Heart left ventricle (tissue), 16 donors: ENCODE measurements at regions not wholly inside any gene's neighbourhood (a gene's known extent, or its start where the extent isn't known, plus 50 kb on each side); places are given as distances from the start of the nearest gene placed in this dataset.
"Not testable (repeated sequence)": the region's sequence is repeated elsewhere in the genome, so short reads cannot be mapped to it uniquely, and the experiment has no call there.

ENCODE experiments used
- ATAC-seq, 4 donors: fragments of 200-7000 bp; cut with Tn5 transposase; one replicate each; pipeline ENCODE4 v1.9.1; 2020 to 2022; ENCODE audit warnings: moderate library complexity in 4 of 4, mild to moderate bottlenecking in 3 of 4, moderate number of reproducible peaks in 1 of 4
- DNase-seq, 5 donors: peaks; one replicate each; pipeline ENCODE4 v3.0.0-alpha.2; 2020
- H3K27ac ChIP-seq, 12 donors: fragments of 200-600 bp; sonication (generic) in 4 of 12; one replicate each; pipeline versions ENCODE4 v1.5.0 to v1.8.0; 2016 to 2022; ENCODE audit warnings: mild to moderate bottlenecking in 2 of 12
- H3K27me3 ChIP-seq, 9 donors: fragments of 200-600 bp; sonication (generic) in 2 of 9; one replicate each; pipeline versions ENCODE4 v1.5.1 to v1.8.0; 2016 to 2022; ENCODE audit warnings: mild to moderate bottlenecking in 3 of 9
- H3K36me3 ChIP-seq, 9 donors: fragments of 200-600 bp; sonication (generic) in 2 of 9; one replicate each; pipeline versions ENCODE4 v1.5.0 to v1.8.0; 2018 to 2022; ENCODE audit warnings: mild to moderate bottlenecking in 2 of 9
- H3K4me1 ChIP-seq, 12 donors: fragments of 200-600 bp; sonication (generic) in 4 of 12; one replicate each; pipeline versions ENCODE4 v1.5.0 to v1.8.0; 2016 to 2022; ENCODE audit warnings: mild to moderate bottlenecking in 3 of 12
- H3K4me3 ChIP-seq, 12 donors: fragments of 200-600 bp; sonication (generic) in 4 of 12; one replicate each; pipeline versions ENCODE4 v1.5.0 to v1.8.0; 2017 to 2022; ENCODE audit warnings: mild to moderate bottlenecking in 9 of 12, moderate library complexity in 4 of 12
- H3K9me3 ChIP-seq, 12 donors: fragments of 200-600 bp; sonication (generic) in 4 of 12; one replicate each; pipeline versions ENCODE4 v1.5.0 to v1.8.0; 2016 to 2022; ENCODE audit warnings: mild to moderate bottlenecking in 1 of 12
- POLR2A ChIP-seq, 2 donors: fragments of 450-650 bp; IDR thresholded peaks; one replicate each; pipeline ENCODE4 v1.6.1; 2017; ENCODE audit warnings: antibody characterized with exemption in 2 of 2, mild to moderate bottlenecking in 2 of 2, moderate library complexity in 2 of 2
- WGBS, 4 donors: extraction: QIAGEN DNeasy Blood & Tissue Kit in 2 of 4; methylation state at CpG; one replicate each; pipeline versions ENCODE4 v1.1.5 to v1.1.7; 2013 to 2018; 5-methylcytosine and 5-hydroxymethylcytosine counted together
- intact Hi-C, 10 donors: fragments of 100-400 bp; cut with DNase I; formaldehyde crosslinking; loops; one replicate each; pipeline versions ENCODE4 v1.11.1 to v1.14.2; 2022
- TF ChIP-seq, protein P1 (sequence below), 12 donors: fragments of 200-600 bp; sonication (generic) in 4 of 12; IDR thresholded peaks; one replicate each; pipeline versions ENCODE4 v1.5.0 to v1.8.0; 2018 to 2022; ENCODE audit warnings: antibody characterized with exemption in 12 of 12, mild to moderate bottlenecking in 5 of 12
- donor health status: ischemic (EF 13 %, LVEDD 7.1; RV severe dilation, severe dysfunction).
- donor health status: healthy with polysubstance abuse.
- donor health status: DM: no; HTN: yes; CAD: no.
- donor health status: DM: no; HTN: no; CAD: no.
- donor health status: ischemic (EF 25% LVEDD 6.9; RV normal size, moderate dysfunction).
- donor health status: ischemic (EF 25% LVEDD 5.7; RV mildly dilated, moderate dysfunction).
- donor health status: healthy.
- donor health status: DM: yes; HTN: yes; CAD: no.
- donor health status: ischemic (EF 35%, LVEDD 5.7; RV mildly dilated, moderate dysfunction).
- donor health status: nonischemic (EF 11% LVEDD 7.7; RV severe dilation, severe dysfunction).
- donor health status: DM: yes; HTN: yes; CAD: no.
- donor health status: PGD.
- donor health status: ischemic (EF 29% LVEDD 5.4; RV normal size, mild dysfunction).
- donor health status: nonischemic (EF 23%, LVEDD 6.1; RV moderate dilation, normal function).

GRCh38 chr6:27126046-27126814 is 121.3 kb upstream of the PRSS16 start:
- DNase-seq (no peak), ATAC-seq (no peak)
- 92 to 95% (median 93%) methylated on average over 6 of the region's 6 CpGs for WGBS, 4 donors
- TF ChIP-seq POLR2A (IDR thresholded peaks at IDR 0.05): no peak
- TF ChIP-seq, protein P1, sequence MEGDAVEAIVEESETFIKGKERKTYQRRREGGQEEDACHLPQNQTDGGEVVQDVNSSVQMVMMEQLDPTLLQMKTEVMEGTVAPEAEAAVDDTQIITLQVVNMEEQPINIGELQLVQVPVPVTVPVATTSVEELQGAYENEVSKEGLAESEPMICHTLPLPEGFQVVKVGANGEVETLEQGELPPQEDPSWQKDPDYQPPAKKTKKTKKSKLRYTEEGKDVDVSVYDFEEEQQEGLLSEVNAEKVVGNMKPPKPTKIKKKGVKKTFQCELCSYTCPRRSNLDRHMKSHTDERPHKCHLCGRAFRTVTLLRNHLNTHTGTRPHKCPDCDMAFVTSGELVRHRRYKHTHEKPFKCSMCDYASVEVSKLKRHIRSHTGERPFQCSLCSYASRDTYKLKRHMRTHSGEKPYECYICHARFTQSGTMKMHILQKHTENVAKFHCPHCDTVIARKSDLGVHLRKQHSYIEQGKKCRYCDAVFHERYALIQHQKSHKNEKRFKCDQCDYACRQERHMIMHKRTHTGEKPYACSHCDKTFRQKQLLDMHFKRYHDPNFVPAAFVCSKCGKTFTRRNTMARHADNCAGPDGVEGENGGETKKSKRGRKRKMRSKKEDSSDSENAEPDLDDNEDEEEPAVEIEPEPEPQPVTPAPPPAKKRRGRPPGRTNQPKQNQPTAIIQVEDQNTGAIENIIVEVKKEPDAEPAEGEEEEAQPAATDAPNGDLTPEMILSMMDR (IDR thresholded peaks at IDR 0.05): no peak
- Histone ChIP-seq H3K36me3 (no peaks in the 10 kb centered on the region), H3K4me1 (peaks cover 0 to 14% (median 3%) of the 10 kb centered on the region in 12 donors), H3K4me3 (peak overlapping the region in 8 of 12 donors; percentile 33 to 54 (median 48)), H3K9me3 (no peaks in the 10 kb centered on the region), H3K27me3 (no peaks in the 10 kb centered on the region), H3K27ac (peak overlapping the region in 7 of 12 donors; percentile 38 to 80 (median 75))
- intact Hi-C loops: loop anchor here in 1 of 10 donors (2.0 to 10.0 kb wide), 2 partner anchors 33 to 769 kb away; a partner anchor contains a TSS

DNA sequence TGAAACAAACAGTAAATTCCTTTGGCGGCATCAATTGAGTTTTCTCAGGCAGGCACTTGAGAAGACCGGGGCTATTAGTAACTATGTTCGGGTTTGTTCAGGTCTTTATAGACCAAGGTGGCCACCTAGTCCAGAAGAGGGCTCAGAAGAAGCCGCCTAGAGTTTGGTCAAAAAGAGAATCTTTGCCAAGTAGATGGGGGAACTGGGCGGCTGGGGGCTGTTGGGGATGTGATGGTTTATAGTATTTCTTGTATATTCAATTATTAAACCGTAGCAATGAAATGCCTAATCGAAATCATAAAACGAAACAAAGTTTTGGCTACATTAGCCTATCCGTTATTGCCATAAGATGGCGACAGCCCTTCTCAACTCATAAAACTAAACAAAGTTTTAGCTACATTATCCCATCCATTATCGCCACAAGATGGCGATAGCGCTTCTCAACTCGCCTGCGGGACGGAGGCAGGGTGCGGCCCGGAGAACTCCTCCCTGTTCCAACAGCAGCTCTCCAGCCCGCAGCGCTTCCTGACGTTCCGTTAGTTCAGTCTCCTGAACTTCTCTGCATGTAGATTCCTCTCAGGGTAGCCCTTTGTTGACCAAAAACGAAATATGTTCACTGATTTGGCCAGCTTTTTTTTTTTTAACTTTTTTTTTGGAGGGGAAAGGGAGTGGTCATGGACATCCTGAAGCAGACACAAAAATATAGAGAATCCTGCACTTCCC is 120.5 kb upstream of the PRSS16 start:
- WGBS, 4 donors: 17 to 21% (median 18%) methylated on average over 23 of the region's 23 CpGs
- H3K4me1 ChIP-seq: peaks cover 0 to 17% (median 4%) of the 10 kb centered on the region in 12 donors
- peak overlapping the region in 11 of 12 donors; percentile 5 to 80 (median 67) for H3K27ac ChIP-seq
- H3K36me3 ChIP-seq: no peaks in the 10 kb centered on the region
- TF ChIP-seq, protein P1 (IDR thresholded peaks at IDR 0.05): peak; percentile 77 to 96 (median 90)
- peak in 1 of 2 donors; percentile 23 for TF ChIP-seq POLR2A (IDR thresholded peaks at IDR 0.05)
- ATAC-seq (peak; percentile 88 to 95 (median 91)), DNase-seq (peak; percentile 91 to 95 (median 92))
- no peaks in the 10 kb centered on the region for H3K27me3 ChIP-seq
- H3K9me3 ChIP-seq: no peaks in the 10 kb centered on the region
- intact Hi-C loops: loop anchor here in 2 of 10 donors (1.0 to 10.0 kb wide), 3 partner anchors 31 to 768 kb away; a partner anchor contains a TSS
- H3K4me3 ChIP-seq: peak overlapping the region in 11 of 12 donors; percentile 5 to 54 (median 47)

GRCh38 chr6:27127874-27128273 is 119.6 kb upstream of the PRSS16 start:
- WGBS, 4 donors: 86 to 92% (median 92%) methylated on average over 4 of the region's 4 CpGs
- H3K36me3 ChIP-seq, H3K9me3 ChIP-seq, ATAC-seq, DNase-seq, H3K27me3 ChIP-seq: not testable (repeated sequence)
- Histone ChIP-seq H3K4me3 (peak overlapping the region in 2 of 12 donors; percentile 48 to 49), H3K27ac (peak overlapping the region in 2 of 12 donors; percentile 67 to 68), H3K4me1 (peaks cover 0 to 18% (median 8%) of the 10 kb centered on the region in 12 donors)
- intact Hi-C loops: loop anchor here in 2 of 10 donors (1.0 to 10.0 kb wide), 3 partner anchors 30 to 767 kb away; a partner anchor contains a TSS

- no peaks in the 10 kb centered on the region for H3K9me3 ChIP-seq
- intact Hi-C loops: loop anchor here in 1 of 10 donors (10.0 kb wide), 1 partner anchor 766 kb away; a partner anchor contains a TSS
- H3K36me3 ChIP-seq: no peaks in the 10 kb centered on the region
- ATAC-seq: no peak
- no peak overlapping the region for H3K4me3 ChIP-seq
- H3K27me3 ChIP-seq: no peaks in the 10 kb centered on the region
- TF ChIP-seq, protein P1 (IDR thresholded peaks at IDR 0.05): no peak
- TF ChIP-seq POLR2A (IDR thresholded peaks at IDR 0.05): no peak
- H3K27ac ChIP-seq: no peak overlapping the region
- DNase-seq: no peak
- peaks cover 0 to 23% (median 10%) of the 10 kb centered on the region in 12 donors for H3K4me1 ChIP-seq
- WGBS, 4 donors: 85 to 87% (median 87%) methylated on average over 4 of the region's 4 CpGs
Observed at GRCh38 chr6:27128311-27129094, 119.0 kb upstream of the PRSS16 start.
